Thyroid gland (tissue), 4 donors: ENCODE measurements at regions not wholly inside any gene's neighbourhood (a gene's known extent, or its start where the extent isn't known, plus 50 kb on each side); places are given as distances from the start of the nearest gene placed in this dataset.
"Not testable (repeated sequence)": the region's sequence is repeated elsewhere in the genome, so short reads cannot be mapped to it uniquely, and the experiment has no call there.

Source experiments
- DNase-seq, 2 donors: peaks; one replicate each; pipeline ENCODE4 v3.0.0-alpha.2; 2019
- H3K27ac ChIP-seq, 3 donors: fragments of 200-600 bp; sonication (generic); 1 replicate in 2 of 3; 2 replicates in 1 of 3; pipeline ENCODE4 v1.5.1; 2016 to 2019; ENCODE audit warnings: mild to moderate bottlenecking in 1 of 3, moderate library complexity in 1 of 3
- H3K27me3 ChIP-seq: fragments of 200-600 bp; sonication (generic); one replicate; pipeline ENCODE4 v1.5.1; 2019
- H3K36me3 ChIP-seq, 2 donors: fragments of 200-600 bp; sonication (generic); one replicate each; pipeline ENCODE4 v1.5.1; 2016 to 2019
- H3K4me1 ChIP-seq, 2 donors: fragments of 200-600 bp; sonication (generic); one replicate each; pipeline ENCODE4 v1.5.1; 2017 to 2019
- H3K4me3 ChIP-seq, 3 donors: fragments of 200-600 bp; sonication (generic); replicated peaks in 1 of 3; 1 replicate in 2 of 3; 2 replicates in 1 of 3; pipeline ENCODE4 v1.5.1; 2016; ENCODE audit warnings: mild to moderate bottlenecking in 1 of 3
- H3K9me3 ChIP-seq: fragments of 200-600 bp; sonication (generic); one replicate; pipeline ENCODE4 v1.5.1; 2017
- POLR2A ChIP-seq, 2 donors: fragments of 450-650 bp; IDR thresholded peaks; one replicate each; pipeline ENCODE4 v1.6.1; 2017; ENCODE audit warnings: antibody characterized with exemption in 2 of 2, mild to moderate bottlenecking in 2 of 2, moderate library complexity in 1 of 2
- WGBS, 2 donors: methylation state at CpG; one replicate each; pipeline ENCODE4 v1.1.5; 2017; 5-methylcytosine and 5-hydroxymethylcytosine counted together
- intact Hi-C: fragments of 100-400 bp; cut with DNase I; formaldehyde crosslinking; loops from one replicate; pipeline ENCODE4 v1.15.1; 2023
- TF ChIP-seq, protein P1 (sequence below), 6 experiments: fragments of 200-600 bp in 3 of 6; fragments of 450-650 bp in 3 of 6; sonication (generic) in 3 of 6; IDR thresholded peaks; one replicate each; pipeline ENCODE4 v1.5.1; 2016 to 2019; ENCODE audit warnings: antibody characterized with exemption in 6 of 6, mild to moderate bottlenecking in 2 of 6, inconsistent platforms in 1 of 6, moderate library complexity in 1 of 6

GRCh38 chr11:10952872-10953271 lies 95.0 kb upstream of the ZBED5 start:
- H3K9me3 ChIP-seq: no peaks in the 10 kb centered on the region
- TF ChIP-seq POLR2A (IDR thresholded peaks at IDR 0.05): no peak
- TF ChIP-seq, protein P1, sequence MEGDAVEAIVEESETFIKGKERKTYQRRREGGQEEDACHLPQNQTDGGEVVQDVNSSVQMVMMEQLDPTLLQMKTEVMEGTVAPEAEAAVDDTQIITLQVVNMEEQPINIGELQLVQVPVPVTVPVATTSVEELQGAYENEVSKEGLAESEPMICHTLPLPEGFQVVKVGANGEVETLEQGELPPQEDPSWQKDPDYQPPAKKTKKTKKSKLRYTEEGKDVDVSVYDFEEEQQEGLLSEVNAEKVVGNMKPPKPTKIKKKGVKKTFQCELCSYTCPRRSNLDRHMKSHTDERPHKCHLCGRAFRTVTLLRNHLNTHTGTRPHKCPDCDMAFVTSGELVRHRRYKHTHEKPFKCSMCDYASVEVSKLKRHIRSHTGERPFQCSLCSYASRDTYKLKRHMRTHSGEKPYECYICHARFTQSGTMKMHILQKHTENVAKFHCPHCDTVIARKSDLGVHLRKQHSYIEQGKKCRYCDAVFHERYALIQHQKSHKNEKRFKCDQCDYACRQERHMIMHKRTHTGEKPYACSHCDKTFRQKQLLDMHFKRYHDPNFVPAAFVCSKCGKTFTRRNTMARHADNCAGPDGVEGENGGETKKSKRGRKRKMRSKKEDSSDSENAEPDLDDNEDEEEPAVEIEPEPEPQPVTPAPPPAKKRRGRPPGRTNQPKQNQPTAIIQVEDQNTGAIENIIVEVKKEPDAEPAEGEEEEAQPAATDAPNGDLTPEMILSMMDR (IDR thresholded peaks at IDR 0.05): no peak
- H3K4me3 ChIP-seq: no peak overlapping the region
- DNase-seq: no peak
- no peak overlapping the region for H3K27ac ChIP-seq
- WGBS, 2 donors: 0 to 4% methylated on average over 1 of the region's 1 CpG
- H3K27me3 ChIP-seq: no peaks in the 10 kb centered on the region
- intact Hi-C loops: no loop called here
- H3K36me3 ChIP-seq: no peaks in the 10 kb centered on the region
- no peaks in the 10 kb centered on the region for H3K4me1 ChIP-seq

DNA sequence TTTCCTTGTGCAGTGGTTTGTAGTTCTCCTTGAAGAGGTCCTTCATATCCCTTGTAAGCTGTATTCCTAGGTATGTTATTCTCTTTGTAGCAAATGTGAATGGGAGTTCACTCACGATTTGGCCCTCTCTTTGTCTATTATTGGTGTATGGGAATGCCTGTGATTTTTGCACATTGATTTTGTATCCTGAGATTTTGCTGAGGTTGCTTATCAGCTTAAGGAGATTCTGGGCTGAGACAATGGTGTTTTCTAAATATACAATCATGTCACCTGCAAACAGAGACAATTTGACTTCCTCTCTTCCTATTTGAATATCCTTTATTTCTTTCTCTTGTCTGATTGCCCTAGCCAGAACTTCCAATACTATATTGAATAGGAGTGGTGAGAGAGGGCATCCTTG lies 90.1 kb upstream of the ZBED5 start:
- H3K9me3 ChIP-seq, H3K4me1 ChIP-seq, H3K27ac ChIP-seq, intact Hi-C loops, DNase-seq, H3K27me3 ChIP-seq, H3K36me3 ChIP-seq, H3K4me3 ChIP-seq: not testable (repeated sequence)
- 74 to 88% methylated on average over 1 of the region's 1 CpG for WGBS, 2 donors

- Histone ChIP-seq H3K9me3 (no peaks in the 10 kb centered on the region), H3K27ac (no peak overlapping the region), H3K36me3 (no peaks in the 10 kb centered on the region), H3K4me1 (peaks cover 0 to 8% of the 10 kb centered on the region in 2 donors), H3K4me3 (no peak overlapping the region), H3K27me3 (no peaks in the 10 kb centered on the region)
- no peak for DNase-seq
- WGBS, 2 donors: 87 to 93% methylated on average over 1 of the region's 1 CpG
- intact Hi-C loops: no loop called here
- no peak for TF ChIP-seq POLR2A (IDR thresholded peaks at IDR 0.05)
- TF ChIP-seq, protein P1 (IDR thresholded peaks at IDR 0.05): no peak
Observed at GRCh38 chr11:10946072-10946471, 88.2 kb upstream of the ZBED5 start.

GRCh38 chr11:10945196-10945595 lies 87.3 kb upstream of the ZBED5 start:
- intact Hi-C loops: no loop called here

GRCh38 chr11:10943968-10944367 lies 86.1 kb upstream of the ZBED5 start:
- H3K36me3 ChIP-seq: no peaks in the 10 kb centered on the region
- WGBS, 2 donors: 67 to 85% methylated on average over 2 of the region's 2 CpGs
- DNase-seq: peak; percentile 64
- intact Hi-C loops: no loop called here
- no peak overlapping the region for H3K4me3 ChIP-seq
- H3K9me3 ChIP-seq: no peaks in the 10 kb centered on the region
- H3K27me3 ChIP-seq: no peaks in the 10 kb centered on the region
- H3K27ac ChIP-seq: no peak overlapping the region
- TF ChIP-seq POLR2A (IDR thresholded peaks at IDR 0.05): no peak
- TF ChIP-seq, protein P1 (IDR thresholded peaks at IDR 0.05): no peak
- peaks cover 0 to 12% of the 10 kb centered on the region in 2 donors for H3K4me1 ChIP-seq

More at GRCh38 chr11:10945196-10945595, 87.3 kb upstream of the ZBED5 start:
- Histone ChIP-seq H3K27me3 (no peaks in the 10 kb centered on the region), H3K27ac (no peak overlapping the region), H3K9me3 (no peaks in the 10 kb centered on the region), H3K4me3 (no peak overlapping the region), H3K36me3 (no peaks in the 10 kb centered on the region), H3K4me1 (peaks cover 0 to 12% of the 10 kb centered on the region in 2 donors)
- TF ChIP-seq POLR2A (IDR thresholded peaks at IDR 0.05): no peak
- TF ChIP-seq, protein P1 (IDR thresholded peaks at IDR 0.05): no peak
- 91 to 92% methylated on average over 2 of the region's 2 CpGs for WGBS, 2 donors
- DNase-seq: no peak

DNA sequence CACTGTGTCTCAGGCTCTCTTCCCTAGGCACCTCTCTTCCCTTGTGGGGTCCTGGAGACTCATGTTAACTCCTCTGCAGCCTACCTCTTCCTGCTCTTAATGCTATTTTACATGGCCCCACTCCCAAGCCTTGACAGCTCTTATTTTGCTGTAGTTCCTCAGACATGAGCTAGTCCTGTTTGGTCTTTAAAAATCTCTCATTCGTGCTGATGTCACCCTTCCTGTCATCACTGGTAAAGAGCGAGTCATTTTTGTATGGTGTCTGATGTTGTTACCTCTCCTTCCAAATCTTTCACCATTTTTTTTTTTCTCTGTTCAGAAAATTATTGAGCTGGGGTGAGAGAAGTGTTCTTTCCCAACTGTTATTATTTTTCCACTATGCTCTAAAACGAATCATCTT lies 84.8 kb upstream of the ZBED5 start:
- no peaks in the 10 kb centered on the region for H3K27me3 ChIP-seq
- H3K27ac ChIP-seq: no peak overlapping the region
- WGBS, 2 donors: 66 to 87% methylated on average over 3 of the region's 3 CpGs
- peaks cover 0 to 12% of the 10 kb centered on the region in 2 donors for H3K4me1 ChIP-seq
- DNase-seq: no peak
- no peaks in the 10 kb centered on the region for H3K9me3 ChIP-seq
- no peaks in the 10 kb centered on the region for H3K36me3 ChIP-seq
- no peak for TF ChIP-seq POLR2A (IDR thresholded peaks at IDR 0.05)
- TF ChIP-seq, protein P1 (IDR thresholded peaks at IDR 0.05): no peak
- intact Hi-C loops: no loop called here
- no peak overlapping the region for H3K4me3 ChIP-seq
